ENCODE measurements at regions not wholly inside any gene's neighbourhood (a gene's known extent, or its start where the extent isn't known, plus 50 kb on each side); places are given as distances from the start of the nearest gene placed in this dataset.

DNA sequence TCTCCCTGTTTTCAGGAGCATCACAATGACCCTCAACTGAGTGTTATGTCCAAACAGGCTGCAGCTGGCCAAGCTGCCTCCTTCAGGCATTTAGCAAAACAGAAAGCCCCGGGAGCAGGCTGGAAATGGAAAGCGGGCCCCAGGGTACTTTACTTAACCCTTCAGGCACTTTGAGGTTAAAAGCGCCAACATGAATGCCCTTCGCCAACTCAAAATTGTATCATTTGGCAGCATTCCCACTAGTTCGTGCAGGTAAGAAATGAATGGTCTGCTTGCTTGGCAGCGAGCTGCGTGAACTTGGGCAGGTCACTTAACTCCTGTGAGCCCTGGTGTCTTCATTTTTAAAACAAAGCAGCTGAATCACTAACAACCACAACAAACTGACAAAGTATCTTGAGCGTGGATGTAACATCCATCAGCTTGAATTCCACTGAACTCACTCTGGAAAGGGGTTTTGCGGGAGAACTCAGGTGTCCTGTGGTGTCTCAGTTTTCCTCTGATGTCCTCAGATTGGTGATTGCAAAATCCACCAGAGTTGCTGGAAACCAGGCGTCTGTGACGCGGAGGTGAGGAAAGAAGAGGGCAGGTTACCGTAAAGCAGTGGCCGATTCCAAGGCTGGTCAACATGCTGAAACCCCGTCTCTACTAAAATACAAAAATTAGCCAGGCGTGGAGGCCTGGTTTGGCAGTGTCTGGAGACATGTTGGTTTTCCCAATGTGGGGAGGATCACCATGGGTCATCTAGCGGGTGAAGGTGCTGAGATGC lies 118.8 kb upstream of the ZNF217 start:
- intact Hi-C loops (cut with DNase I; ENCODE audit: low total_unique reads) (no loop called here), in situ Hi-C loops (cut with MboI; ENCODE audit: low sequenced_read_pairs in 4 of 4) (no loop called here)
- DNase-seq (no peak), ATAC-seq (no peak)
- H3K27ac ChIP-seq, result no peak overlapping the region
- no peaks in the 10 kb centered on the region for H3K4me1 ChIP-seq
- no peak overlapping the region for H3K4me3 ChIP-seq
- no peaks in the 10 kb centered on the region for H3K27me3 ChIP-seq
- H3K36me3 ChIP-seq, result no peaks in the 10 kb centered on the region
- no peaks in the 10 kb centered on the region for H3K9me3 ChIP-seq
- TF ChIP-seq, protein P1, sequence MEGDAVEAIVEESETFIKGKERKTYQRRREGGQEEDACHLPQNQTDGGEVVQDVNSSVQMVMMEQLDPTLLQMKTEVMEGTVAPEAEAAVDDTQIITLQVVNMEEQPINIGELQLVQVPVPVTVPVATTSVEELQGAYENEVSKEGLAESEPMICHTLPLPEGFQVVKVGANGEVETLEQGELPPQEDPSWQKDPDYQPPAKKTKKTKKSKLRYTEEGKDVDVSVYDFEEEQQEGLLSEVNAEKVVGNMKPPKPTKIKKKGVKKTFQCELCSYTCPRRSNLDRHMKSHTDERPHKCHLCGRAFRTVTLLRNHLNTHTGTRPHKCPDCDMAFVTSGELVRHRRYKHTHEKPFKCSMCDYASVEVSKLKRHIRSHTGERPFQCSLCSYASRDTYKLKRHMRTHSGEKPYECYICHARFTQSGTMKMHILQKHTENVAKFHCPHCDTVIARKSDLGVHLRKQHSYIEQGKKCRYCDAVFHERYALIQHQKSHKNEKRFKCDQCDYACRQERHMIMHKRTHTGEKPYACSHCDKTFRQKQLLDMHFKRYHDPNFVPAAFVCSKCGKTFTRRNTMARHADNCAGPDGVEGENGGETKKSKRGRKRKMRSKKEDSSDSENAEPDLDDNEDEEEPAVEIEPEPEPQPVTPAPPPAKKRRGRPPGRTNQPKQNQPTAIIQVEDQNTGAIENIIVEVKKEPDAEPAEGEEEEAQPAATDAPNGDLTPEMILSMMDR (IDR thresholded peaks at IDR 0.05 in 4 of 5, conservative IDR thresholded peaks at IDR 0.05 in 1 of 5), result no peak
- no peak for TF ChIP-seq POLR2A (IDR thresholded peaks at IDR 0.05)

DNA sequence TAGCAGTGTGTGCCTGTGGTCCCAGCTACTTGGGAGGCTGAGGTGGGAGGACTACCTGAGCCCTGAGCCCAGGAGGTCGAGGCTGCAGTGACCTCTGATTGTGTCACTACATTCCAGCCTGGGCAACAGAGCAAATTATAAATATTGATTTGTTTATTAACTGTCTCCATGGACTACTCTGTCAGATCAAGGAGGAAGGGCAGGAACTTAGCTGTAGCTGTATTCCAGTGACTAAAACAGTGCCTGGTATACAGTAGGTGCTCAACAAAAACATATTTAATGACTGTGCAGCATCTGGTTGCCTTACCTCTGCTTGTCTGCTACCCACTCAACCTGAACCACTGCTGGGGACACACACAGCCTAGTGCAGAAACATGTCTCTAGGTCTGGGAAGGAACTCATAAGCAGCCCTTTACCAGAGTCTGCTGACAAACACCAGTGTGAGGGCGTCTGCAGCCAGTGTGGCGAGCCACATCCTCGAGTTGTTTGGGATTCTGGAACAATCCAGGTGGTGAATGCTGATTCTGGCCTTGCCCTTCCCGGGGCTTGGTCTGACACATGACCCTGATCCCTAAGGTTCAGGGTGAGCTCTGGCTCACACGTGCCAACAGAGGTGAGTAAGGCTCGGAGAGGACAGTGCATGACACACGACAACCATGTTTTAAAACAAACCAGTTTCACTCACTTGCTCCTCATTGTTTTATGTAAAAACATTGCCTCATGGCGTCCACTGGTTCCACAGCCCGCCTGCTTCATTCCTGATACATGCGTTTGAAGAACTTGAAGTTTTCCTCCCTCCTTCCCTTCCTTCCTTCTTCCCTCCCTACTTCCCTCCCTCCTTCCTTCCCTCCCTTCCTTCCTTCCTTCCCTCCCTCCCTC lies 117.9 kb upstream of the ZNF217 start:
- no peak overlapping the region for H3K27ac ChIP-seq
- intact Hi-C loops (cut with DNase I; ENCODE audit: low total_unique reads), result no loop called here
- in situ Hi-C loops (cut with MboI; ENCODE audit: low sequenced_read_pairs in 4 of 4), result no loop called here

DNA sequence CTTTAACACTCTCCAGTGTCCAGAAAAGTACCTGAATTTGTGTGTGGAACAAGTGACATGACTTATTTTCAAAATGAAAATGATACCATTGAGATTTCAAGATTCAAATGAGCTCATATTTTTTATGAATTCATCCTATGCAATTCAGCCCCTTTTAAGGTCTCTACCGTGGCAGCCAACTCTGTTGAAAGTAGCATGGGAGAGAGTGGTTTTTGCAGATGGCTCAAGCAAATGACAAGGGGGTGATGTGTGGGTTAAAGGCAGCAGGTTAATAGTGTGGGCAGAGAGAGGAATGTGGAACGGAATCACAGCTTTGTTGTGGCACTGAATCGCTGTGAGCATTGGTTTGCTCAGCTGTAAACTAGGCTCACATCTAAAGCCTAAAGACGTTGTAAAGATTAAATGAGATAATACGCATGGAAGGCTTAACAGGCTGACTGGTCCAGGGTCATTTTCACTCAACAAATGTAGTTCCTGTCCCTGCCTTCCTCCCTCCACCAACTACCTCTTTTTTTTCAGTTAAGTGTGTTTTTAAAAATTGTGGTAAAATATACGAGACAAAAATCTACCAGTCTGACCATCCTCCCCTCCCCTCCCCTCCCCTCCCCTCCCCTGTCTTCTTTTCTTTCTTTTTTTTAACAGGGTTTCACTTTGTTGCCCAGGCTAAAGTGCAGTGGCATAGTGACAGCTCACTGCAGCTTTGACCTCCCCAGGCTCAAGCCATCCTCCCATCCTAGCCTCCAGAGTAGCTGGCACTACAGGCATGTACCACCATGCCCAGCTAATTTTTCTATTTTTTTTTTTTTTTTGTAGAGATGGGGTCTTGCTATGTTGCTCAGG lies 114.7 kb upstream of the ZNF217 start:
- H3K9me3 ChIP-seq, result no peaks in the 10 kb centered on the region
- TF ChIP-seq POLR2A (IDR thresholded peaks at IDR 0.05), result no peak
- TF ChIP-seq, protein P1 (IDR thresholded peaks at IDR 0.05 in 4 of 5, conservative IDR thresholded peaks at IDR 0.05 in 1 of 5), result no peak
- H3K27me3 ChIP-seq, result no peaks in the 10 kb centered on the region
- H3K4me3 ChIP-seq, result no peak overlapping the region
- ATAC-seq (no peak), DNase-seq (no peak)
- H3K27ac ChIP-seq, result no peak overlapping the region
- no peaks in the 10 kb centered on the region for H3K36me3 ChIP-seq
- peaks cover 0 to 7% of the 10 kb centered on the region in 2 donors for H3K4me1 ChIP-seq
- in situ Hi-C loops (cut with MboI; ENCODE audit: low sequenced_read_pairs in 4 of 4), result no loop called here
- intact Hi-C loops (cut with DNase I; ENCODE audit: low total_unique reads), result no loop called here

More for the DNA sequence above, 117.9 kb upstream of the ZNF217 start:
- no peak for DNase-seq
- no peaks in the 10 kb centered on the region for H3K9me3 ChIP-seq
- TF ChIP-seq, protein P1 (IDR thresholded peaks at IDR 0.05 in 4 of 5, conservative IDR thresholded peaks at IDR 0.05 in 1 of 5), result no peak
- TF ChIP-seq POLR2A (IDR thresholded peaks at IDR 0.05), result no peak
- ATAC-seq, result no peak
- H3K4me1 ChIP-seq, result peaks cover 0 to 4% of the 10 kb centered on the region in 2 donors
- H3K27me3 ChIP-seq, result no peaks in the 10 kb centered on the region
- H3K36me3 ChIP-seq, result no peaks in the 10 kb centered on the region
- H3K4me3 ChIP-seq, result no peak overlapping the region

DNA sequence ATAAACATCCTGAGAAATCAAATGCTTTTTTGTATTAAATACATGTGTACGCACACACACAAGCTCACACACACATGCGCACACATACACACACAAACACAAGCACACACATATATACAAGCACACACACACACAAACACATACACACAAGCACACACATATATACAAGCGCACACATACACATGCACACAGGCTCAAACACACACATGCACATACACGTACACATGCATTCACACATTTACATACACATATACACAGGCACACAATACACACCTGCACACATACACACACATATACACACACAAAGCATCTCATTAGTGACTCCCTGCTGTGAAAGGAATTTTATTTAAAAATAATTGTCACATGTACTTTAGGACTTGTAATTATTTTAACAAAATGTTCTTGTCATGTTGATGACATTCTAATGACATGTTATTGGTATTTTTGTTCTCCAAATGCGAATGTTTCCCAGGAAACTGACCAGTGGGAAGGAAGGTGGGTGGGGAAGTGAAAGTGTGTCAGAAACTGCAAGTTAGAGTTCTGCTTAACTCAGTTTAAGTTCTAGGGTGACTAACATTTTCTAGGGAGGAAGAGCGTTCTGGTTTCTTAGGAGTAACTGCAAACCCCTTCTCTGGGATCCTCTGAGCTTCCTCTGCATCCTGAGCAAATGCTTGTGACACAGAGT lies 113.9 kb upstream of the ZNF217 start:
- Histone ChIP-seq H3K4me1 (peaks cover 0 to 7% of the 10 kb centered on the region in 2 donors), H3K27ac (no peak overlapping the region), H3K4me3 (no peak overlapping the region), H3K9me3 (no peaks in the 10 kb centered on the region), H3K36me3 (no peaks in the 10 kb centered on the region), H3K27me3 (no peaks in the 10 kb centered on the region)
- intact Hi-C loops (cut with DNase I; ENCODE audit: low total_unique reads) (loop anchor here (1.0 kb wide), 1 partner anchor 22 kb away; no protein-coding TSS in a partner anchor), in situ Hi-C loops (cut with MboI; ENCODE audit: low sequenced_read_pairs in 4 of 4) (no loop called here)
- ATAC-seq (no peak), DNase-seq (no peak)
- TF ChIP-seq, protein P1 (IDR thresholded peaks at IDR 0.05 in 4 of 5, conservative IDR thresholded peaks at IDR 0.05 in 1 of 5), result no peak
- no peak for TF ChIP-seq POLR2A (IDR thresholded peaks at IDR 0.05)

Measured in gastrocnemius medialis (tissue), 4 donors.